PC-9 (cell line): ENCODE measurements at regions not wholly inside any gene's neighbourhood (a gene's known extent, or its start where the extent isn't known, plus 50 kb on each side); places are given as distances from the start of the nearest gene placed in this dataset.

Source experiments
- BruUV-seq: library from RNA; stranded (reverse); fragments of 400-500 nt; replicated peaks from 2 replicates; lab custom pipeline; 2021; lab: Mats Ljungman, UMichigan
- CTCF ChIA-PET: fragments of 300-600 bp; sonication (Branson Sonifier 250); formaldehyde crosslinking; loops from one replicate; lab custom pipeline; 2022; ENCODE audit warnings: antibody characterized with exemption; lab: Charles Lee
- POLR2A ChIA-PET: fragments of 300-600 bp; sonication (Branson Sonifier 250); formaldehyde crosslinking; loops from one replicate; lab custom pipeline; 2022; ENCODE audit warnings: antibody characterized with exemption; ENCODE audit not compliant: unreplicated experiment; lab: Charles Lee
- DNase-seq, 2 experiments: peaks; one replicate each; pipeline versions ENCODE4 v3.0.0 to v3.0.0-alpha.2; 2015 to 2022; ENCODE audit warnings: mixed read lengths in 1 of 2
- H2AFZ ChIP-seq: fragments of 200-600 bp; sonication (generic); 2 replicates; pipeline ENCODE4 v1.8.1; 2017; ENCODE audit warnings: antibody characterized with exemption
- H3F3A ChIP-seq: fragments of 200-600 bp; sonication (generic); 2 replicates; pipeline ENCODE4 v1.8.1; 2017; ENCODE audit warnings: antibody characterized with exemption, mild to moderate bottlenecking, low read depth; ENCODE audit not compliant: insufficient read depth
- H3K27ac ChIP-seq: fragments of 200-600 bp; sonication (generic); 2 replicates; pipeline ENCODE4 v1.6.1; 2016; ENCODE audit warnings: mixed run types
- H3K27me3 ChIP-seq: fragments of 200-600 bp; sonication (generic); 2 replicates; pipeline ENCODE4 v1.6.1; 2016; ENCODE audit warnings: low read depth, mixed run types; ENCODE audit not compliant: insufficient read depth
- H3K36me3 ChIP-seq: fragments of 200-600 bp; sonication (generic); 2 replicates; pipeline ENCODE4 v1.6.1; 2016; ENCODE audit warnings: low read depth, mixed run types
- H3K4me1 ChIP-seq: fragments of 200-600 bp; sonication (generic); replicated peaks from 2 replicates; pipeline ENCODE4 v1.6.1; 2016; ENCODE audit warnings: mixed run types; ENCODE audit not compliant: insufficient read depth
- H3K4me2 ChIP-seq: fragments of 200-600 bp; sonication (generic); 2 replicates; pipeline ENCODE4 v1.6.1; 2017; ENCODE audit warnings: mixed run types
- H3K4me3 ChIP-seq: fragments of 200-600 bp; sonication (generic); 2 replicates; pipeline ENCODE4 v1.6.1; 2016; ENCODE audit warnings: mixed run types
- H3K79me2 ChIP-seq: fragments of 200-600 bp; sonication (generic); 2 replicates; pipeline ENCODE4 v1.6.1; 2017; ENCODE audit warnings: low read depth, mixed run types
- H3K9me2 ChIP-seq: fragments of 200-600 bp; sonication (generic); 2 replicates; pipeline ENCODE4 v1.8.1; 2017; ENCODE audit warnings: mild to moderate bottlenecking; ENCODE audit not compliant: insufficient read depth
- H3K9me3 ChIP-seq: fragments of 200-600 bp; sonication (generic); 2 replicates; pipeline ENCODE4 v1.8.1; 2016; ENCODE audit warnings: low read depth; ENCODE audit not compliant: insufficient read depth
- H4K20me1 ChIP-seq: fragments of 200-600 bp; sonication (generic); 2 replicates; pipeline ENCODE4 v1.8.1; 2017; ENCODE audit not compliant: insufficient read depth
- EZH2 ChIP-seq: fragments of 200-600 bp; sonication (generic); IDR thresholded peaks from 2 replicates; pipeline ENCODE4 v1.8.0; 2017; ENCODE audit warnings: antibody characterized with exemption, low read depth
- intact Hi-C: fragments of 100-400 bp; cut with micrococcal nuclease; formaldehyde crosslinking; loops from one replicate; pipeline ENCODE4 v1.10.0; 2022; ENCODE audit not compliant: unreplicated experiment
- TF ChIP-seq, protein P1 (sequence below): fragments of 200-600 bp; sonication (generic); conservative IDR thresholded peaks from 2 replicates; pipeline ENCODE4 v1.6.1; 2017; ENCODE audit warnings: mixed run types, antibody characterized with exemption, mild to moderate bottlenecking, moderate library complexity

DNA sequence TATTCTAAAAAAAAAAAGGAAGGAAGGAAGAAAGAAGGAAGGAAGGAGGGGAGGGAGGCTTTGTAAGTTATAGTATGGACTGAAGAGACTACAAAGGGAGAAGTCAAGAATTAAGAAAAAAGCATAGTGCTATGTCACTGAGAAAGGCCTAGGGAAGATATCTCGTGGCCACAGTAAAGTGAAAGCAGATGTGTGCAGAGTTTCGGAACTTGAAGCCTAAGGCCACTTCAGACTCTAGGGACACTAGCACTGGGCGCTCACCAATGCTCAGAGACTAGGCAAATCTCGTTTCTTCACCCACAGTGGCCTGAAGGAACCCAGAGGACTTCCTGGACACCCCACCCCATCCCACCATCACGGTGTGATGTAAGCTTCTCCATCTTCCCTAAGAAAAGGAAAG, 181.4 kb upstream of the TRPM3 start:
- Histone ChIP-seq H3K27ac (no peak overlapping the region), H3K9me2 (peaks cover 5% of the 10 kb centered on the region; the same call in 1 of the 2 replicates), H3K79me2 (no peaks in the 10 kb centered on the region), H3K4me2 (peak overlapping the region; percentile 20; the same call in 1 of the 2 replicates), H4K20me1 (no peaks in the 10 kb centered on the region), H3F3A (no peaks in the 10 kb centered on the region), H3K9me3 (no peaks in the 10 kb centered on the region), H3K27me3 (no peaks in the 10 kb centered on the region), H3K36me3 (no peaks in the 10 kb centered on the region), H3K4me3 (no peak overlapping the region), H3K4me1 (no peaks in the 10 kb centered on the region), H2AFZ (peak overlapping the region; percentile 8; the same call in 1 of the 2 replicates)
- ChIA-PET CTCF (no interaction called here), POLR2A (no interaction called here)
- TF ChIP-seq, protein P1, sequence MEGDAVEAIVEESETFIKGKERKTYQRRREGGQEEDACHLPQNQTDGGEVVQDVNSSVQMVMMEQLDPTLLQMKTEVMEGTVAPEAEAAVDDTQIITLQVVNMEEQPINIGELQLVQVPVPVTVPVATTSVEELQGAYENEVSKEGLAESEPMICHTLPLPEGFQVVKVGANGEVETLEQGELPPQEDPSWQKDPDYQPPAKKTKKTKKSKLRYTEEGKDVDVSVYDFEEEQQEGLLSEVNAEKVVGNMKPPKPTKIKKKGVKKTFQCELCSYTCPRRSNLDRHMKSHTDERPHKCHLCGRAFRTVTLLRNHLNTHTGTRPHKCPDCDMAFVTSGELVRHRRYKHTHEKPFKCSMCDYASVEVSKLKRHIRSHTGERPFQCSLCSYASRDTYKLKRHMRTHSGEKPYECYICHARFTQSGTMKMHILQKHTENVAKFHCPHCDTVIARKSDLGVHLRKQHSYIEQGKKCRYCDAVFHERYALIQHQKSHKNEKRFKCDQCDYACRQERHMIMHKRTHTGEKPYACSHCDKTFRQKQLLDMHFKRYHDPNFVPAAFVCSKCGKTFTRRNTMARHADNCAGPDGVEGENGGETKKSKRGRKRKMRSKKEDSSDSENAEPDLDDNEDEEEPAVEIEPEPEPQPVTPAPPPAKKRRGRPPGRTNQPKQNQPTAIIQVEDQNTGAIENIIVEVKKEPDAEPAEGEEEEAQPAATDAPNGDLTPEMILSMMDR = no peak
- intact Hi-C loops = no loop called here
- no peak for DNase-seq
- no TSS peak for BruUV-seq

DNA sequence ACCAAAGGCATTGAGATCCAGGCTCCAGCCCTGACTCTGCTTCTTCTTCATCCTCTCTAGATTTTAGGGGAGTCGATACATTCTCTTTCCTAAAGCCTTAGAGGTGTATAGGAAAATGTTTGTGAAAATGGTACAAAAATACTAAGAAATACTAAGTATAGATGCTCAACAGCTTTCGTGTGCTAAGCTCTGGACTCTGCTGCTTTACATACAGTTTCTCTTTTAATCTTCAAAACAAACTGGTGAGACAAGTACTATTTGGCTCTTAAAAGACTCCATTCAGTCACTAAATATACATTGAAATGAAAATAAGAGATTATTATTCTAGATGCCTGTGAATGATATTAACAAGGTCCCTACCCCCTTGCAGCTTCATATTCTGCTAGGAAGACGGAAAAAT, 174.5 kb upstream of the TRPM3 start:
- H3K9me2 ChIP-seq = peaks cover 5% of the 10 kb centered on the region; the same call in 1 of the 2 replicates
- no peaks in the 10 kb centered on the region for H3K79me2 ChIP-seq
- H3K4me1 ChIP-seq = no peaks in the 10 kb centered on the region
- peaks cover 4% of the 10 kb centered on the region; the same call in 1 of the 2 replicates for H3K9me3 ChIP-seq
- no peak overlapping the region for H3K4me3 ChIP-seq
- no peak for DNase-seq
- BruUV-seq = no TSS peak
- H3K36me3 ChIP-seq = no peaks in the 10 kb centered on the region
- CTCF ChIA-PET = no interaction called here
- no peaks in the 10 kb centered on the region for H4K20me1 ChIP-seq
- no peak overlapping the region for H3K27ac ChIP-seq
- no peak overlapping the region for H2AFZ ChIP-seq
- POLR2A ChIA-PET = no interaction called here
- no peak for TF ChIP-seq EZH2
- TF ChIP-seq, protein P1 = no peak
- H3F3A ChIP-seq = no peaks in the 10 kb centered on the region
- intact Hi-C loops = no loop called here
- H3K4me2 ChIP-seq = no peak overlapping the region
- no peaks in the 10 kb centered on the region for H3K27me3 ChIP-seq

DNA sequence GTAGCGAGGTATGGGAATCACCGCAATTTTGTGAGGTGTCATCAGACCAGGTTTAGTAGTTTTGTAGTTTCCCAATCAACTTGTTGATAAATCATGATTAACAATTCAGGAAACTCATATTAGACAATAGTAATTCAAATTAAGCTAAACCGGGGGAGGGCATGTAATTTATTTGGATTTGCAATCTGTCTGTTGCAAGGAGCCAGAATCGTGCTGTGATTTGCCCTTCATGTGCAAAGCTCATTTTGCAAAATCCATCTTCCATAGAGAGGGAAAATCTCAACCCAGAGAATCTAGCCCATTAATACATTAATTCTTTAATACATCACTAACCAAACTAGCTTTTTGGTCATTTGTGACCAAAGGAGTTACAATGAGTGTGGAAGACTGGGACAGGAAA, 164.7 kb upstream of the TRPM3 start:
- Histone ChIP-seq H3K36me3 (no peaks in the 10 kb centered on the region), H3K27ac (no peak overlapping the region), H3K27me3 (no peaks in the 10 kb centered on the region), H2AFZ (no peak overlapping the region), H3K9me3 (no peaks in the 10 kb centered on the region), H3F3A (peaks cover 3% of the 10 kb centered on the region; the same call in 1 of the 2 replicates), H3K4me2 (no peak overlapping the region), H3K4me3 (no peak overlapping the region), H3K4me1 (no peaks in the 10 kb centered on the region), H3K79me2 (no peaks in the 10 kb centered on the region), H3K9me2 (no peaks in the 10 kb centered on the region), H4K20me1 (no peaks in the 10 kb centered on the region)
- DNase-seq = no peak
- CTCF ChIA-PET = interaction anchor here (0.6 to 1.9 kb wide), 3 partner anchors 11 to 739 kb away, joined by 3 to 7 read pairs (median 3); no protein-coding TSS in a partner anchor
- BruUV-seq = no TSS peak
- intact Hi-C loops = loop anchor here (10.0 kb wide), 1 partner anchor 319 kb away; no protein-coding TSS in a partner anchor
- POLR2A ChIA-PET = no interaction called here
- TF ChIP-seq, protein P1 = no peak
- TF ChIP-seq EZH2 = no peak
